ENCODE measurements at regions not wholly inside any gene's neighbourhood (a gene's known extent, or its start where the extent isn't known, plus 50 kb on each side); places are given as distances from the start of the nearest gene placed in this dataset.

DNA sequence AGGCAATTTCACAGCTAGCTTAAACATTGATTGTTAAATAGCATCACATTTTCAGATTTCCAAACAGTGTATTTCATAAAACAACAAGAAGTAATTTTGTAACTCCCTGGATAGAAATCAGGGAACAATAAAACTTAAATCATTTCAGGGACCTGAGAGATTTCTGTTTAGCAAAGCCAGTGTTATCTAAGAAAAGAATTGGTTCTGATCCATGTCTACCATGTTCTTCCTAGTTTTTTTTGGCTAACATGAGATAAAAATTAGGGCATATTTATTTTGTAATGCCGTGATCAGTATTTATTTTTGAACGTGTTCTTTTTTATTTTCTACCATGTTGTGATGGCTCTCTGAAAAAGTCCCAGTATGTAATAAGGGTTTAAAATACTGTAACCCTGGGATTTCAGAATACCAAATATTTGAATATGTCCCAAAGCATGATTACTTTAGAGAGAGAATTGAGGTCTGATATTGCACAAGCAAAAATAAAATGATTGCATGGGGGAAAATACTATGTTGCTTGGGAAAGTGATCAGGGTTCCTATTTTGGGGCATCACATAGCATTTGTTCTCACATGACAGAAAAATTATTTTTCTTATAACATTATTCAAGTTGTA is 188.7 kb upstream of the CEP162 start:
- CTCF ChIA-PET: no interaction called here
- no peaks in the 10 kb centered on the region for H3K9me3 Mint-ChIP-seq
- no peak overlapping the region for H3K4me3 Mint-ChIP-seq
- TF ChIP-seq, protein P1, sequence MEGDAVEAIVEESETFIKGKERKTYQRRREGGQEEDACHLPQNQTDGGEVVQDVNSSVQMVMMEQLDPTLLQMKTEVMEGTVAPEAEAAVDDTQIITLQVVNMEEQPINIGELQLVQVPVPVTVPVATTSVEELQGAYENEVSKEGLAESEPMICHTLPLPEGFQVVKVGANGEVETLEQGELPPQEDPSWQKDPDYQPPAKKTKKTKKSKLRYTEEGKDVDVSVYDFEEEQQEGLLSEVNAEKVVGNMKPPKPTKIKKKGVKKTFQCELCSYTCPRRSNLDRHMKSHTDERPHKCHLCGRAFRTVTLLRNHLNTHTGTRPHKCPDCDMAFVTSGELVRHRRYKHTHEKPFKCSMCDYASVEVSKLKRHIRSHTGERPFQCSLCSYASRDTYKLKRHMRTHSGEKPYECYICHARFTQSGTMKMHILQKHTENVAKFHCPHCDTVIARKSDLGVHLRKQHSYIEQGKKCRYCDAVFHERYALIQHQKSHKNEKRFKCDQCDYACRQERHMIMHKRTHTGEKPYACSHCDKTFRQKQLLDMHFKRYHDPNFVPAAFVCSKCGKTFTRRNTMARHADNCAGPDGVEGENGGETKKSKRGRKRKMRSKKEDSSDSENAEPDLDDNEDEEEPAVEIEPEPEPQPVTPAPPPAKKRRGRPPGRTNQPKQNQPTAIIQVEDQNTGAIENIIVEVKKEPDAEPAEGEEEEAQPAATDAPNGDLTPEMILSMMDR (IDR thresholded peaks at IDR 0.05): no peak
- no peaks in the 10 kb centered on the region for H3K27me3 Mint-ChIP-seq
- DNase-seq (no peak), ATAC-seq (no peak)
- intact Hi-C loops (cut with micrococcal nuclease): no loop called here
- no peaks in the 10 kb centered on the region for H3K36me3 Mint-ChIP-seq (ENCODE audit: low read depth)
- POLR2A ChIA-PET: no interaction called here
- no peaks in the 10 kb centered on the region for H3K4me1 Mint-ChIP-seq (ENCODE audit: low read depth)
- no peak overlapping the region for H3K27ac Mint-ChIP-seq

DNA sequence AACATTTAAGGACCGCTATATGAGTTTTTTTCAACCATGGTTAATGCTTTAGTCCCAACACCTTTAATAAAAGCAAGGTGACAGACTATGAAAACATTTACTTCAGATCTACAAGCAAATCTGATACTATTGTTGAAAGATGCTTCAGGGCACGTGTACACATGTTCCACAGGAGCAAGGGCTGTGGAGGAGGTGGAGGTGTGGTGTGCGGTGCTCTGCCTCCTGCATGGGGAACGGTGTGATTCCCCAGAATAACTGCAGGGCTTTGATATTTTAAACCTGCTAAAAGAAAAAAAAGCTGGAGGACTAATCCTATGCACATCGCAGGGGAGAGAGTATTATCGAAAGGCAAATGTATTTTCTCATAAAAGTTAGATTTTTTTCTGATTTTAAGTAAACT is 188.1 kb upstream of the CEP162 start:
- Mint-ChIP-seq H3K36me3 (ENCODE audit: low read depth) (no peaks in the 10 kb centered on the region), H3K27ac (no peak overlapping the region), H3K9me3 (no peaks in the 10 kb centered on the region), H3K4me3 (no peak overlapping the region), H3K4me1 (ENCODE audit: low read depth) (no peaks in the 10 kb centered on the region), H3K27me3 (no peaks in the 10 kb centered on the region)
- ChIA-PET CTCF (no interaction called here), POLR2A (no interaction called here)
- DNase-seq (no peak), ATAC-seq (no peak)
- TF ChIP-seq, protein P1 (IDR thresholded peaks at IDR 0.05): no peak
- intact Hi-C loops (cut with micrococcal nuclease): no loop called here

DNA sequence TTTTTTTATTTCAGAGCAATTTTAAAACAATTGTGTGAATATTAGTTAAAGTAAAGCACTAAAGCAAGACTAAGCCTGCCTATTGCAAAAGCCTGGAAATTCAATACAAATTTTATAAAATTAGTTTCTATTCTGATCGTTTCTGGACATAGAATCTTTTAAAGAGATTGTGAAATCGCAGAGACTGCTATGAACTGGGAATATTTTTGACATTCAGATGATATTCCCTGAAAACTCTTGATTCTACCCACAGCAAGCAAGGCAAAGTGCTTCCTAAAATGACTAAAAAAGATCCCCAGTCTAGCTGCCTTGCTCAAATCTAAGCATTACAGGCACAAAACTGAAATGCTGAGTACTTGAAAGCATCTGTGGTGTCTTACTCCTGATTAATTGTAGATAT is 187.6 kb upstream of the CEP162 start:
- TF ChIP-seq, protein P1 (IDR thresholded peaks at IDR 0.05): no peak
- DNase-seq: no peak
- POLR2A ChIA-PET: no interaction called here
- H3K4me3 Mint-ChIP-seq: no peak overlapping the region
- H3K27me3 Mint-ChIP-seq: no peaks in the 10 kb centered on the region
- H3K27ac Mint-ChIP-seq: no peak overlapping the region
- no peaks in the 10 kb centered on the region for H3K36me3 Mint-ChIP-seq (ENCODE audit: low read depth)
- ATAC-seq: no peak
- H3K9me3 Mint-ChIP-seq: no peaks in the 10 kb centered on the region
- no peaks in the 10 kb centered on the region for H3K4me1 Mint-ChIP-seq (ENCODE audit: low read depth)
- intact Hi-C loops (cut with micrococcal nuclease): no loop called here
- CTCF ChIA-PET: no interaction called here

DNA sequence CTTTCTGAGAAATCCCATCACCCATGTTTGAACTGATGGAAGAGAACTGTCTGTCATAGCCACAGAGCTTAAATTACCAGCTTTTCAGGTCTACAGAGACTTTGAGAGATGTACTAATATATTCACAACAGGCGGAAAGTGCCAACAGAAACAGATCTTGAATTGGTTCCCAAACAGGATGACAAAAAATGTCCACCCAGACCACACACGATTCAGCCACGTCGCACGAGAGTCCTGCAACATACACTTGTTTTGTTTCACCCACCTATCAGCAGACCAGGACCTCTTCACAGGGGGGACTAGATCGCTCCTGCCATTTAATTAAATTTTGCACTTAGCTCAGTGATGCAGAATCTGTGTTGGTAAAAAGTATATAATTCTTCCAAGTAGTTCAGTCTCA is 187.1 kb upstream of the CEP162 start:
- Mint-ChIP-seq H3K36me3 (ENCODE audit: low read depth) (no peaks in the 10 kb centered on the region), H3K27ac (no peak overlapping the region), H3K9me3 (no peaks in the 10 kb centered on the region), H3K27me3 (no peaks in the 10 kb centered on the region), H3K4me3 (no peak overlapping the region), H3K4me1 (ENCODE audit: low read depth) (no peaks in the 10 kb centered on the region)
- no peak for ATAC-seq
- CTCF ChIA-PET: no interaction called here
- no peak for DNase-seq
- TF ChIP-seq, protein P1 (IDR thresholded peaks at IDR 0.05): no peak
- POLR2A ChIA-PET: no interaction called here
- intact Hi-C loops (cut with micrococcal nuclease): no loop called here

DNA sequence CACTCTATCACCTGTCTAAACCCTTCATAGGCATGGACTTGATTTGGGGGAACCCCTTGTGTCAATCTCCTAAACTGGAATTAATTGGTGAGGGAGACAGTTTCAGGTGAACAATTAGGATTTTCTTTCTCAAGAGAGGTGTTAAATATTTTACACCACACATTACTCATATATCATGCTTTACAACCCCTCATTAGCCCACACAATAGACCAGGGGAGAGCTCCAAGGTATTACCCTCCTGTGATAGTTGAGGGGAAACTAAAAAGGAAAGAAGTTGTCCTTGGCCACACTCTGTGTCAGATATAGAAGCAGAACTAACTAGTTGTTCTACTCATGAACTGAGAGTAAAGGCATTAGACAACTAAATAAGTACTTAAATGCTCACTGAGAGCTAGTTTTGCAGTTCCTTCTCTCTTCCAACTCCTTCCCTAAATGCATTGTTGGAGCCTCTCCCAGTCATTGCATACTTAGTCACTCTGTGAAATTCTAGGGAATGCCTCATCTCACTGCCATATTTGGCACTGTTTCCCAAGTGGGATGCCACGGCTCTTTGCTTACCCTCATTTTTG is 183.7 kb upstream of the CEP162 start:
- DNase-seq (no peak), ATAC-seq (no peak)
- CTCF ChIA-PET: no interaction called here
- no peaks in the 10 kb centered on the region for H3K27me3 Mint-ChIP-seq
- no peaks in the 10 kb centered on the region for H3K4me1 Mint-ChIP-seq (ENCODE audit: low read depth)
- TF ChIP-seq, protein P1 (IDR thresholded peaks at IDR 0.05): no peak
- POLR2A ChIA-PET: no interaction called here
- no peaks in the 10 kb centered on the region for H3K36me3 Mint-ChIP-seq (ENCODE audit: low read depth)
- H3K27ac Mint-ChIP-seq: no peak overlapping the region
- intact Hi-C loops (cut with micrococcal nuclease): no loop called here
- no peak overlapping the region for H3K4me3 Mint-ChIP-seq
- H3K9me3 Mint-ChIP-seq: no peaks in the 10 kb centered on the region
